HUES64 (cell line): ENCODE measurements at regions not wholly inside any gene's neighbourhood (a gene's known extent, or its start where the extent isn't known, plus 50 kb on each side); places are given as distances from the start of the nearest gene placed in this dataset.
"Not testable (repeated sequence)": the region's sequence is repeated elsewhere in the genome, so short reads cannot be mapped to it uniquely, and the experiment has no call there.

ENCODE experiments used
- H3K27ac ChIP-seq: 2 replicates; pipeline ENCODE4 v1.7.0; 2013; ENCODE audit warnings: low read depth, low read length, inconsistent platforms
- H3K27me3 ChIP-seq: 2 replicates; pipeline ENCODE4 v1.6.1; 2013; ENCODE audit warnings: mild to moderate bottlenecking, low read length; ENCODE audit not compliant: insufficient read depth
- H3K36me3 ChIP-seq: 2 replicates; pipeline ENCODE4 v1.6.1; 2013; ENCODE audit warnings: mild to moderate bottlenecking, low read length; ENCODE audit not compliant: insufficient read depth
- H3K4me1 ChIP-seq: 2 replicates; pipeline ENCODE4 v1.6.1; 2013; ENCODE audit warnings: mild to moderate bottlenecking, low read length, moderate library complexity; ENCODE audit not compliant: insufficient read depth
- H3K4me3 ChIP-seq: 2 replicates; pipeline ENCODE4 v1.5.1; 2013; ENCODE audit warnings: mild to moderate bottlenecking, low read length, moderate library complexity
- H3K9ac ChIP-seq: 2 replicates; pipeline ENCODE4 v1.6.1; 2013; ENCODE audit warnings: mild to moderate bottlenecking, low read depth, low read length
- H3K9me3 ChIP-seq: 2 replicates; pipeline ENCODE4 v1.6.1; 2013; ENCODE audit warnings: low read depth, low read length; ENCODE audit not compliant: insufficient read depth
- WGBS: fragments of 150-250, 120-280 bp; methylation state at CpG from one replicate; pipeline ENCODE4 v1.1.7; 2013; ENCODE audit warnings: missing lambda C conversion rate; 5-methylcytosine and 5-hydroxymethylcytosine counted together

DNA sequence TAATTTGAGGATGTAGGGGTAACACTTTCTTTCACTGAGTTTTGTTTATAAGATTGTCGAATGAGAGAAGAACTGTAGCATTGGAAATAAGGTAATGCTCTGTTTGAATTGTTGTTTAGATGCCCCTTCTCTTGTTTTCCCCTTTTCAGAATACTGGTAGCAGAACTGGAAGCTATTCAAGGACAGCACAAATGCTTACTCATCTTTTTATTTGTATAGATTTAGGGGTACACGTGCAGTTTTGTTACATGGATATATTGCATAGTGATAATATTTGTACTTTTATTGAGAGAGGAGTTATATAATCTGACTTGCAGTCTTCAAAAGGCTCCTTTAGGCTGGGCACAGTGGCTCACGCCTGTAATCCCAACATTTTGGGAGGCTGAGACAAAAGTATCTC, 145.4 kb upstream of the HAND2 start:
- H3K9ac ChIP-seq = no peak overlapping the region
- H3K27me3 ChIP-seq = no peaks in the 10 kb centered on the region
- WGBS = 95% methylated on average over 3 of the region's 3 CpGs
- no peaks in the 10 kb centered on the region for H3K4me1 ChIP-seq
- no peak overlapping the region for H3K4me3 ChIP-seq
- H3K36me3 ChIP-seq = no peaks in the 10 kb centered on the region
- no peaks in the 10 kb centered on the region for H3K9me3 ChIP-seq
- H3K27ac ChIP-seq = no peak overlapping the region

DNA sequence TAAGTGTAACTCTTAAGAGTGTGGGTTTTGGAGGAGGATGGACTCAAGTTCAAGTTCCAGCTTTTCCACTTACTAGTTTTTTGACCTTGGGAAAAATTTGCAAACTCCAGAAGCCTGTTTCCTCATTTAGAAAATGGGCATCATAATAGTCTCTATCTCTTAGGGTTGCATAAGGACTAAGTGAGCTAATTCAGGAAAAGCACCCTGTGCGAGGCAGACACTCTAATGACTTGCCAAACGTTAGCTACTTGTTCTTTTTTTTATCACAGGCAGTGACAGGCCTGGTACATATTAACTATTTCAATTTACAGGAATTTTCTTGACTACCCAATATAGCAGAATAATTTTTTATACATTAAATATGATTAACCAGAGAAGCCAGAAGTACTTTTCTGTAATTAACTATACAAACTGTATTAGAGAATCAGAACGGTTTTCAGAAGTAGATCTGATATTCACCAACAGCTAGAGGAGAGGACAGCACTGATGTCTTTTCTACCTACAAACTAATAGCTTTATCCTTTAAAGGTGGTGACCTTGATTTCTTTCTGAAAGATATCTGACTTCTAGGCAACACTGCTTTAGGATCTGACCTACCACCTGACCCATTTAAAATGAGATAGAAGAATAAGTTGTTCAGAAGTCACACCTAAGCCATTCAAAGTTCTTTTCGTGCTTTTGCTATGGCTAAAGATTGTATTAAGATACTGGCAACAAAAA, 139.6 kb upstream of the HAND2 start:
- Histone ChIP-seq H3K9ac (no peak overlapping the region), H3K4me1 (no peaks in the 10 kb centered on the region), H3K27ac (no peak overlapping the region), H3K4me3 (no peak overlapping the region), H3K27me3 (no peaks in the 10 kb centered on the region), H3K36me3 (no peaks in the 10 kb centered on the region), H3K9me3 (no peaks in the 10 kb centered on the region)
- WGBS = 90% methylated on average over 4 of the region's 4 CpGs

DNA sequence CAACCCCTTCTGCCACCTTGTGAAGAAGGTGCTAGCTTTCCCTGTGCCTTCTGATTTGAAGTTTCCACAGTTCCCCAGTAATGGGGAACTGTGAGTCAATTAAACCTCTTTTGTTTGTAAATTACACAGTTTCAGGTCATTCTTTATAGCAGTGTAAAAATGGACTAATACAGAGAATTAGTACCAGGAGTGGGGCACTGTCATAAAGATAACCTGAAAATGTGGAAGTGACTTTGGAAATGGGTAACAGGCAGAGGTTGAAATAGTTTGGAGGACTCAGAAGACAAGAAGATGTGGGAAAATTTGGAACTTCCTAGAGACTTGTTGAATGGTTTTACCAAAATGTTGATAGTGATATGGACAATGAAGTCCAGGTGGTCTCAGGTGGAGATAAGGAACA, 131.0 kb upstream of the HAND2 start:
- Histone ChIP-seq H3K9ac (no peak overlapping the region), H3K9me3 (no peaks in the 10 kb centered on the region), H3K4me1 (no peaks in the 10 kb centered on the region), H3K27ac (no peak overlapping the region), H3K4me3 (no peak overlapping the region), H3K36me3 (no peaks in the 10 kb centered on the region), H3K27me3 (no peaks in the 10 kb centered on the region)

DNA sequence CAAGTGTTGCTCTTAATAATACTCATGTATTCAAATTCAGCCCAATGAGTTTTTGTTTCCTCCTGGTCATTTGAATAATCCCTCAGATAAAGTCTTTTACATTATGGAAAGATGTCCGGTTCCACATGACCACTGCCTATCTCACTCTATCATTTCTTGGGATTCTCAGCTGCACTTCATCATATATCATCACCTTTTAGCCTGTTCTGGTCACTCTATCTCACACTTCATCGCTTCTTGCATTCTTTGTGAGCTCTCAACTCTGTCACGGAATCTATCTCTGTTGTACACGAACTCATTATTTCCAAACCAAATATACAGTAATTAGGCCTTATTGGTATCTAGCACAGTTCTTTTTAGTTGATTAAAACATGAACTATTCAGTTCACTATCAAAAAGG, 126.9 kb upstream of the HAND2 start:
- no peak overlapping the region for H3K9ac ChIP-seq
- WGBS = 94% methylated on average over 4 of the region's 4 CpGs

DNA sequence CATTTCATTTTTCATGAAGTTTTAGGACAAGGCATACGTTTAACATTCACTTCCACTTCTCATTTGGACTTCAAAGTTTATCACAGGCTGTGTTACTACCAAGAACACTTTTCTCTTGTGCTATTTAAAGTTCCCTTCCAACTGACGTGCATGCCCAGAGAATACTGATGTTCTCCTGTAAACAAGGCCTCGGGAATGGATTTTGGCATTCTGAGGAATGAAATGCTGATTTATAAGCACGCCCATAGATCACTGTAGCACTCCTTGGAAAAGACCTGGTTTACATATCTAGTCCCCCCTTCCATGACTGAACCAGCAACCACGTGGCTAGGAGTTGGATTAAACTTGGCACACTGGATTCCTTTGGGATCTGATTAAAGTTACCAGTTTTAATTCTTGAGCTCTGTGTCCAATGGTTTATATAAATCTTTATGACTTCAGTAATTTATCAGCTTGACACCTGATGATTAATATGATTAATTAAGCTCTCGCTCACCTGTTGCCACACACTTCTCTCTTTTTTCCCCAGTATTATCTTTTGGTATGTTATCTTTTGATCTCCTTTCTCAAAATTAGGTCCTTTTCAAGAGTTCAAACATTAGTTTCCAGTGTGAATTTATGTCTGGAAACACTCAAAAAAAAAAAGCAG, 122.4 kb upstream of the HAND2 start:
- WGBS = 82% methylated on average over 5 of the region's 6 CpGs
- Histone ChIP-seq H3K9ac (no peak overlapping the region), H3K9me3 (no peaks in the 10 kb centered on the region), H3K4me3 (no peak overlapping the region), H3K4me1 (no peaks in the 10 kb centered on the region), H3K27ac (no peak overlapping the region), H3K36me3 (no peaks in the 10 kb centered on the region), H3K27me3 (no peaks in the 10 kb centered on the region)

More for the DNA sequence above, 126.9 kb upstream of the HAND2 start:
- H3K4me1 ChIP-seq = no peaks in the 10 kb centered on the region
- no peaks in the 10 kb centered on the region for H3K9me3 ChIP-seq
- no peak overlapping the region for H3K27ac ChIP-seq
- no peaks in the 10 kb centered on the region for H3K27me3 ChIP-seq
- no peak overlapping the region for H3K4me3 ChIP-seq
- no peaks in the 10 kb centered on the region for H3K36me3 ChIP-seq

DNA sequence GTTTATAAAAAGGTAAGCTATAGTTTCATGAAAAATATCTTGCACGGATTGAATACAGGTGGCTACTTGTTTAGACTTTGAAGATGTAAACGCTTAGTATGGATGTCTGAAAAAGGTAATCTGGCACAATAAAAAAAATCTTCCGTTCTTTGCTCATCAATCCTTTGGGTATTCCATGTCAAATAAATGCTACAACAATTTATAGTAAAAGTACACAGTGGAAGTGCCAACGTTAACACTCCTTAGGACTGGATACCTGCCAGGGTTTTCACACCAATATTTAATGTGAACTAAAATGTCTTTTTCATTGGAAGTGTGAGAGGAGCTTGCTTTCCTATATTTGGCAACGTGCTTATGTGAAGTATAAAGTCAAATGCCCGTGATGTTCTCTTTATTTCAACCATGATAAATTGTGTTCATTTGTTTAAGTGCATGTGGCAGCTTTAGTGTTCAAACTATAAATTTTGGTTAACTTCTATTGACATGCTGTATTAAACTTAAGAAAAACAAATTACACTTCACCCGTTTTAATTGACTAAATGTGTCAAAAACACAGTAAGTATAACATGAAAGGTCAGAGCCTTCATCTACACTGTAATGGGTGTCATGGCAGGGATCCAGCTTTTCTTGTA, 121.7 kb upstream of the HAND2 start:
- H3K36me3 ChIP-seq = no peaks in the 10 kb centered on the region
- no peak overlapping the region for H3K9ac ChIP-seq
- 91% methylated on average over 7 of the region's 7 CpGs for WGBS
- no peak overlapping the region for H3K27ac ChIP-seq
- H3K27me3 ChIP-seq = no peaks in the 10 kb centered on the region
- no peak overlapping the region for H3K4me3 ChIP-seq
- H3K4me1 ChIP-seq = no peaks in the 10 kb centered on the region
- H3K9me3 ChIP-seq = no peaks in the 10 kb centered on the region

DNA sequence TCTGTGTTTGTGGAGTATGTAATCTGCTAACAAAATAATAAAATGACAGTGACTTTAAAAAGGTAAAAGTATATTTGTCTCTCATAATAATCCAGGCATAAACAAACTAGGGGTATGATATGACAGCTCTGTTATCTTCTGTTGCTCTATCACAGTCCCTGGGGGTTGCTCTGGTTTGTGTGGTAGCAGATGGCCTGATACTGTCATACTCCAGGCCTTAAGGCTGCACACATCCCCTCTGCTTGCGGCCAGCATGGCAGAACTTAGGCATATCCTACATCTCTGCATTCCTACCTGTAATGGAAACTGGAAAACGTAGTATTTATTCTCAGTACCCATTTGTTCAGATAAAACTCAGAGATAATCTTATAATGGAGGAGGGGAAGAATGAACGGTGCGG, 117.9 kb upstream of the HAND2 start:
- Histone ChIP-seq H3K27ac (no peak overlapping the region), H3K4me1 (peaks cover 6% of the 10 kb centered on the region), H3K27me3 (no peaks in the 10 kb centered on the region), H3K4me3 (no peak overlapping the region), H3K9ac (no peak overlapping the region), H3K9me3 (no peaks in the 10 kb centered on the region), H3K36me3 (no peaks in the 10 kb centered on the region)
- WGBS = 89% methylated on average over 1 of the region's 4 CpGs

DNA sequence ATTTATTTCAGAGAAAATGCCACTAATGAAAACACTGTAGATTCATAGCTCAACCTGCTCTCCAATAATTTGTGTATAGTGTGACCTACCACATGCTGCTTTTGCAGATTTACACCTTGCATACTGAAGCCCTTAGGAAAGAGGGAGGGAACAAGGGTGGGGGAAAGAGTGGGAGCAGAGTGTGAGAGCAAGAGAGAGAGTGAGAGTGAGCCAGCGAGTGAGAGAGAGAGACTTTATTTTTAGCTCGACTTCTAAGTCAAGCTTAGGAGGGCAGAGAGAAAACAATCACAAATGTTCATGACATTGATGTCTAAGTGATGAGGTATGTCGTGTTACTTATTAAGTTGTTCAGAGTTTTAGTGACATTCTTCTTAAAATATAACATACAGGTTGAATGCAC, 112.5 kb upstream of the HAND2 start:
- Histone ChIP-seq H3K4me3 (no peak overlapping the region), H3K27ac (no peak overlapping the region), H3K27me3 (no peaks in the 10 kb centered on the region), H3K9ac (no peak overlapping the region), H3K4me1 (peaks cover 13% of the 10 kb centered on the region), H3K9me3 (no peaks in the 10 kb centered on the region), H3K36me3 (no peaks in the 10 kb centered on the region)
- 34% methylated on average over 2 of the region's 3 CpGs for WGBS

DNA sequence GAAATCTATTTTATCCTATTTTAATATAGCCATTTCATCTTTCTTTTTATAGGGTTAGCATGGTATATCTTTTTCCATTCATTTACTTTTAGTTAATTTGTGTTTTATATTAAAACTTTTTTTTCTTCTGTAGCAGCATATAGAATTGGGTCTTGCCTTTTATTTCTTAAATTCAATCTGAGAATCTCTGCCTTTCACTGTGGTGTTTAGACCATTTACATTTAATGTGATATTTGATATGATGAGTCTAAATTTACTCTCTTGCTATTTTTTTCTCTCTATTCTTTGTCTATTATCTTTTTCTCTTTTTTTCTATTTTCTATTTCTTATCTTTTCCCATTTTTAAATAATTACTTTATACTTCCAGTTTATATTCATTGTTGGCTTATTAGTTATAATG, 105.4 kb upstream of the HAND2 start:
- Histone ChIP-seq H3K4me1 (no peaks in the 10 kb centered on the region), H3K9ac (no peak overlapping the region), H3K27me3 (no peaks in the 10 kb centered on the region), H3K36me3 (no peaks in the 10 kb centered on the region), H3K9me3 (peaks cover 32% of the 10 kb centered on the region), H3K27ac (no peak overlapping the region), H3K4me3 (no peak overlapping the region)

DNA sequence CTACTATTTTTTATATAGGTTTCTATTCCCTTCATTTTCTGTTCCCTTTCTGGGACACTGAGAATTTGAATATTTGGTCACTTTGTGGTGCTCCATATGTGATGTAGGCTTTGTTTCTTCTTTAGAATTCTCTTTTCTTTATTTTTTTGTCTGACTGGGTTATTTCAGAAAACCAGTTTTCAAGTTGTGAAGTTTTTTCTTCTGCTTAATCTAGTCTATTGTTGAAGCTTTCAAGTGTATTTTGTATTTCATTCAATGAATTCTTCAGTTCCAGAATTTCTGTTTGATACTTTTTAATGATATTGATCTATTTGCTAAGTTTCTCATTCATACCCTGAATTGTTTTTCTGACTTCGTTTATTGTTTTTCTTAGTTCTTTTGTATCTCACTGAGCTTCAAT, 96.2 kb upstream of the HAND2 start:
- Histone ChIP-seq H3K36me3 (no peaks in the 10 kb centered on the region), H3K4me1 (no peaks in the 10 kb centered on the region), H3K9me3 (peaks cover 18% of the 10 kb centered on the region; the same call in 1 of the 2 replicates), H3K9ac (no peak overlapping the region), H3K27ac (no peak overlapping the region), H3K27me3 (no peaks in the 10 kb centered on the region), H3K4me3 (no peak overlapping the region)
- no CpG with 5 or more reads among the region's 1 CpG for WGBS

DNA sequence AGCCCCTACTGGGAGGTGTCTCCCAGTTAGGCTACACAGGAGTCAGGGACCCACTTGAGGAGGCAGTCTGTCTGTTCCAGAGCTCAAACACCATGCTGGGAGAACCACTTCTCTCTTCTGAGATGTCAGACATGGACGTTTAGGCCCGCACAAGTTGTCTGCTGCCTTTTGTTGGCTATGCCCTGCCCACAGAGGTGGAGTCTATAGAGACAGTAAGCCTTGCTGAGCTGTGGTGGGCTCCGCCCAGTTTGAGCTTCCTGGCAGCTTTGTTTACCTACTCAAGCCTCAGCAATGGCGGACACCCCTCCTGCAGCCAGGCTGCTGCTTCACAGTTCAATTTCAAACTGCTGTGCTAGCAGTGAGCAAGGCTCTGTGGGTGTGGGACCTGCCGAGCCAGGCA, 88.6 kb upstream of the HAND2 start:
- H3K9me3 ChIP-seq, H3K36me3 ChIP-seq, H3K4me3 ChIP-seq, H3K4me1 ChIP-seq, H3K27me3 ChIP-seq, H3K9ac ChIP-seq, H3K27ac ChIP-seq: not testable (repeated sequence)
- 94% methylated on average over 5 of the region's 5 CpGs for WGBS
